ENCODE measurements at regions not wholly inside any gene's neighbourhood (a gene's known extent, or its start where the extent isn't known, plus 50 kb on each side); places are given as distances from the start of the nearest gene placed in this dataset.
A peak's percentile ranks its signal among the peaks of the same experiment; 100 is the strongest.

DNA sequence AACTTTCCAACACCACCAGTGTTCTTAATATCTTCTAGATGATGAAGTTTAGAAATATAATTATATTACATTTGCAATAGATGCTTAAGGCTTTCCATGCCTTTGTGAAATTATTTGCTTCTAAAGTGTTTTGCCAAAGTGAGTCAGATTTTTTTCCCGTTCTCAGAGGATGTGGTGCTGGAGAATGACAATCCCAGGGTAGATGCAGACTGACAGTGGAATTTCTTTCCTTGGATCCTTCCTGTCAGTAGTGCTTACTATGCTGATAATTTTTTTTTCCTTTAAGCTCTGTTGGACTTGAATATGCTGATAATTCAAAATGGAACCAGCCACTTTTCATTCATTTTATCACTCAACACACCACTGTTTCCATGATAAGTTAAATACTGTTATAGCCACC lies 59.9 kb upstream of the SOX4 start:
- H3K36me3 Mint-ChIP-seq = no peaks in the 10 kb centered on the region
- DNase-seq (ENCODE audit: low spot score in 2 of 2) = no peak
- no peak overlapping the region for H3K27ac Mint-ChIP-seq
- no peak for ATAC-seq
- H3K9me3 Mint-ChIP-seq = no peaks in the 10 kb centered on the region

DNA sequence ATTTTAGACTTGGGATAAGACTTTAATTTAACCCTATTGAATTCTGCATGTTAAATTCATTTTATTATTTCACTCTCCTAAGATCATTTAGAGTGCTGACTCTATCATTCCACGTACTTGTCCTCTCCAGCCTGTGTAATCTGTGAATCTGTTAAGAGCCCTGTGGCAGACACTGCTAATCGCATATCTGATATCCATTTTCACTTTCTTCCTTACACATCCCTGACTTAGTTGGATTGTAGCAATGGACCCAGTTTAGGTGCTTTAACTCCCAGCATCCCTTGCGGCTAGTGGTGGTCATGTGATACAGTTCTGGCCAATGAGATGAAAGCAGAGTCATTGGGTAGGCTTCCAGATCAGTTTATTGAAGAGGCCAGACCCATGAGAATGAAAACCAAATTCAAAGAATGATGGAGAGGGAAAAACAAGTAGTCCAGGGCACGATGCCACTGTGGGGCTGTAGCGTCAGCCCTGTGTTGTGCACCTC lies 57.2 kb upstream of the SOX4 start:
- ATAC-seq = no peak
- H3K9me3 Mint-ChIP-seq = no peaks in the 10 kb centered on the region
- no peak overlapping the region for H3K27ac Mint-ChIP-seq
- H3K36me3 Mint-ChIP-seq = no peaks in the 10 kb centered on the region
- no peak for DNase-seq (ENCODE audit: low spot score in 2 of 2)

DNA sequence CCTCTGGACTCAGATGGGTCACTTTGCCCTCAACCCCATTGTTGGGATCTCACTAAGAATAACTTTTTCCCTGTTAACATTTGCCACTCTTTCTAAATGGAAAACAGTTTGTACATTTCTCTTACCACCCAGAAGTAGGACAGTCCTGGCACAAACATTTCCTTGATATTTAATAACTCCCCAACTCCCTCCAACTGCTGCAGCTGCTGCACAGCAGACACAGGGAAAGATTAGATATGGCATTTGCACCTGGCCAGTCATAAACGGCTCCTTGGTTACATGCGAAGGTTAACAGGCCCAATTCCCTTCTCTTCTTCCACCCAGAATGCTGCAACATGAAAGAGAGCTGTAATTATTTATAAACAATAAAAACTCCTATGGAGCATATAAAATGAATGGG lies 55.9 kb upstream of the SOX4 start:
- Mint-ChIP-seq H3K9me3 (no peaks in the 10 kb centered on the region), H3K36me3 (no peaks in the 10 kb centered on the region), H3K27ac (no peak overlapping the region)
- ATAC-seq (no peak), DNase-seq (ENCODE audit: low spot score in 2 of 2) (no peak)

DNA sequence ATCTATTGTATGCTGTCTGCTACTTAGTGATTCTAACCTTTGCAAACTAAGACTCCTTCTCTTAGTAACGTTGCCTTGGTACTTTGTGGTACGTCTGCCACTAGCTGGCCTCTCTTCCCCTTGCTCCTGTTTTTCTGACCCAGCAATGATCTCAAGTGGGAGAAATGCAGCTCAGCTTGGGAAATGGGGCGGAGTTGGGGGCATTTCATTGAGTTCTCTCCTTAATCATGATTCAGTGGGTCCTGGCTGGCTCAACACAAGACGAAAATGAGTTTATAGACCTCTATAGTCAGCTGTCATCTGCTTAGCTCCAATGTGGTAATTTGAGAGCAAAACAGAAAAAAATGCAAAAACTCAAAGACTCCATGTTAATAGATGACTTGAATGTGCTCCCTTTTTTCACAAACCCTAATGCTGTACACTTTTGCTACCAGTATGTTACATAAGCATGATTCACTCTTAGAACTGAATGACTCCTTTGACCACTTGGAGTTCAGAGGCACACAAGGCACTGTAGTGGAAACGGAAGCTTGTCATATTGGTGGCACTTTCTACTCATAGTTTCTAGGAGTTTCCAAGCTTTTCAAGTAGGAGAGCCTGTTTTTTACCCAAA lies 55.3 kb upstream of the SOX4 start:
- H3K36me3 Mint-ChIP-seq = no peaks in the 10 kb centered on the region
- no peaks in the 10 kb centered on the region for H3K9me3 Mint-ChIP-seq
- H3K27ac Mint-ChIP-seq = no peak overlapping the region
- ATAC-seq (peak; percentile 36 to 71), DNase-seq (ENCODE audit: low spot score in 2 of 2) (no peak)

DNA sequence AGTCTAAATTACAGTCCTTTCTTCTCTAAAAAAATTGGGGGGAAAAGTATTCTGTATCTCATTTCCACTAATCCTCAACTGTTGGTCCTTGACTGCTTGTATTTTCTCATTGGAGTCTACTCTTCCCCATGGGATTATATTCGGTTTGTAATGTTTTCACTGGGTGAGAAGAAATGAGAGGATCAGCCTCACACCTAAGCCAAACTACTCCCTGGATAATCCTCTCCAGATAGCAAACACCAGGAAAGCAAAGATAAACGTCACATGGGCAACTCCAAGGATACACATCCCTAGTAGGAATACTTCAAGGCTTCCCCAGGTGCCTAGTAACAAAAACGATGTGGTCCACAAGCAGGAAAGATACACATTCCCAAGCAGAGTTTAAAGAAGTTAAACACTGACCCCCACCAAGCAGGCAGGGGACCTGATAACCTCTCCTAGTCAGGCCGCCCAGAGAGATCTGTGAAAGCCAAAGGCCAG lies 53.9 kb upstream of the SOX4 start:
- ATAC-seq (no peak), DNase-seq (ENCODE audit: low spot score in 2 of 2) (no peak)
- peaks cover 4 to 5% of the 10 kb centered on the region in 2 donors for H3K36me3 Mint-ChIP-seq
- H3K9me3 Mint-ChIP-seq = peaks cover 4 to 5% of the 10 kb centered on the region in 2 donors
- H3K27ac Mint-ChIP-seq = no peak overlapping the region

Measured in activated naive CD4-positive, alpha-beta T cell treated with anti-CD3 and anti-CD28 coated beads, Interleukin-2, amount 50 U/mL, for 72 hours (primary cell).